Hematopoietic multipotent progenitor cell treated with erythropoietin and hydrocortisone succinate and interleukin-3 and kit ligand, for 8 days (in vitro differentiated cells): ENCODE measurements at regions not wholly inside any gene's neighbourhood (a gene's known extent, or its start where the extent isn't known, plus 50 kb on each side); places are given as distances from the start of the nearest gene placed in this dataset.

Experiments
- DNase-seq: peaks from one replicate; pipeline ENCODE4 v3.0.0-alpha.2; 2015

DNA sequence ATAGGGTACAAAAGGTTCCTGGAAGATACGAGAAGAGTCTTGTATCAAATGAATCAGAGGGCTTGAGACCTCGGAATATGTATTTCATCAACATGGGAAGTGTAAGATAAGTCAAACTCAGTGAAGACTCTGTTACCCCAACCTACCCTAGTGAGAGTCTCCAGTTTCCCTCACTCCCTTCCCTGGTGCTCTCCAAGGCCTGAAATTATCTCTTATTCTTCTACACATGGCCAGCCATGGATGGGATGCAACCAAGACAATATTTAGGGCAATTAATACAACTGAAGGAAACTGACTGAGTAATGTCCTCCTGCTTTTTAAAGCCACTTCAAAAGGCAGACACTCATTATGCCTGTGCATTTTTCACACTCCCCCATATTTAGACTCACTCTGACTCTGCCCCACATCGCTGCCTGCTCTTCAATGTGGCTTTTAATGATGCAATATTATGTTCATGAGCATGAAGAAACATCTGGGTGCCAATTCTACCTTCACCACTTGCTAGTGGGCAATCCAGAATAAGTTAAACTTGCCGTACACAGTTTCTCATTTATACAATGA is 137.1 kb upstream of the THBS1 start:
- no peak for DNase-seq

DNA sequence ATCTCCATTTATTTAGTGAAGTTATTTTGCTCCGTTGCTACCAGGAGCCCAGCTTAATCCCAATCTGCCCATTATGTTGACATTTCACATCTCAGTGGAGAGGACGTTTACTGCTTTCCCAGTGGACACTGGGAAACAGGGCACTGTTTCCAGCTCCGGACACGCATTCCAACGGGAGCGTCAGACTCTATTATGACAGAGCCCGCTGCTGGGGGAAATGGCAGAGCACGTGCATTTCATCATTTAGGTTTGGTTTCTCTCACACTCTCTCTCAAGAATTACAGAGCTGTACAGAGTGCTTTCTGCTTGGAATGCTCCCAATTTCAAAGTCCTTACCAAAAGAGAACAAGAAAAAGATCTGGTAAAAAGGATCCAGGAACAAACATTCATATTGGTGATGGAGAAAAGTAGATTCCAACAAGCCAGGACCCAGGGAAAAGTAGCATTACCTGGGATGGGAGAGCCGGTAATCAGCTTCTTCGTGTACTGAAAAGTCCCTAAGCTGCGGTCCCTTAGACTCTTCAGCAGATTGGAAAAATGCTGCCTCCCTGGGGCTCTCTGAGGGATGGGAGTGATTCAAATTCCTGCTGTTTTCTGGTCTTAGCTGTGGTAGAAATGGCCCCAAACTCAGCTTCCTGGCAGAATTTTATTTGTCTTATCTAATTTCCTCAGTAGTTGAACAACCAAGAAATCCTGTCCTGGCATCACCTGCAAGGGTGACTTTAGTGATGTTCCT is 136.0 kb upstream of the THBS1 start:
- DNase-seq, result no peak

DNA sequence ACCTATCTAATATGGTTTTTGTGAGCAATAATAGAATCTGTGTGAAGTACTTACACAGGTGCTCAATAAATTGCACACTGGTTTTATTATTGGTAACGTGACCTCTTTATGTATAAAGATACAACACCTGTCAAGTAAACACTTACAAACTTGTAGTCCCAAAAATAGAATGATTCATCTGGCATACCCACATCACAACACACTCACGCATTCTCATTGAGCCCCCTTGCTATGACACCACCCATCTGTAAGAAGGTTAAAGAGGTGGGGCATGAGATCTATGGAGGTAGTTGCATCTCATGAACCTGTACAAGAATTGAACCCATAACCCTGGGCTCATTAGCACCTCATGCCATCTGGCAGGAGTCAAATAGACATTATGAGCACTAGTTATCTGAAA is 134.9 kb upstream of the THBS1 start:
- no peak for DNase-seq

- DNase-seq, result no peak
Observed at GRCh38 chr15:39447346-39447745, 133.5 kb upstream of the THBS1 start.

- no peak for DNase-seq
Observed at GRCh38 chr15:39447881-39448280, 133.0 kb upstream of the THBS1 start.

GRCh38 chr15:39448409-39448808 is 132.5 kb upstream of the THBS1 start:
- DNase-seq, result no peak

DNA sequence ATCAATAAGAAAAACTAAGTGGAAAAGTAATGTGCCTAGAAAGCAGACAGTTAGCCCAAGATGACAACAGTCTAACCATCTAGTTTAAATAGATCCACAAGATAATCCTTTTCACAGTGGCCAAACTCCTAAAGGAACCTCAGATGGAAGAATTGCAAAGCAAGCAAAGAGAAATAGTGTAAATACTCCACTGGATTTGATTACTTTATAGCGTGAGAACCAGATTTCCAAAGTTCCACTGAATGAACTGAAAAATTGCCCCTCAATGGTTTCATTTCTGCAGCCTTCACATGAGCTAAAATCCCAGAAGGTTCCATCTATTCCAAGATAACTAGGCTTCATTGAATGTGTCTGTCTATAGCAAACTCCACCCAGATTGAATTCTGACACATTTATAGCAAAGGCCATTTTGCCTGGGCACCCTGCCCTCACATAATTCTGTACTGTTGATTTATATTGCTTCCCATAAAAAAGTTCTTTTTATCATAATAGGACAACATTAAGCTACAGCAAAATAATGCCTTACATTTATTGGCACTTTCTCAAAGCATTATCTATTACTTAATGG is 129.7 kb upstream of the THBS1 start:
- DNase-seq, result no peak

- DNase-seq, result no peak
Observed at GRCh38 chr15:39451871-39452270, 129.0 kb upstream of the THBS1 start.

DNA sequence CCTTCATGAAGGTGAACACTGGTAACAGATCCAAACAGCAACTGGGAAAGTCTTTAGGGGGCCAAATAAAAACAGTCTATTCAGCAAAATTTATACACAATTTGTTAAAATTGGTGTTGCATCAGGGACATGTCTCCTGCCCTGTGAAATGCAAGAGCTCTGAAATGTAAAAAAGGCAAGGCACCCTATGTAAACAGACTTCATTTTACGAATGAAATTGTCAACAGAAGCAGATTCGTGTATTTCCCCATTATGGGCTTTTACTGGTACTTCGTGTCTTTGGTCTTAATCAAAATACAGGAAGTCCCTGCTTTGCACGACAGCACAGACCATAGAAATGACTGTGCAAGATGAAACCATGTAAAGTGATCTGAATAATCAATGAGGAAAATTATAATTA is 127.3 kb upstream of the THBS1 start:
- peak; percentile 41 for DNase-seq

- DNase-seq, result no peak
Observed at GRCh38 chr15:39454189-39454986, 126.5 kb upstream of the THBS1 start.

DNA sequence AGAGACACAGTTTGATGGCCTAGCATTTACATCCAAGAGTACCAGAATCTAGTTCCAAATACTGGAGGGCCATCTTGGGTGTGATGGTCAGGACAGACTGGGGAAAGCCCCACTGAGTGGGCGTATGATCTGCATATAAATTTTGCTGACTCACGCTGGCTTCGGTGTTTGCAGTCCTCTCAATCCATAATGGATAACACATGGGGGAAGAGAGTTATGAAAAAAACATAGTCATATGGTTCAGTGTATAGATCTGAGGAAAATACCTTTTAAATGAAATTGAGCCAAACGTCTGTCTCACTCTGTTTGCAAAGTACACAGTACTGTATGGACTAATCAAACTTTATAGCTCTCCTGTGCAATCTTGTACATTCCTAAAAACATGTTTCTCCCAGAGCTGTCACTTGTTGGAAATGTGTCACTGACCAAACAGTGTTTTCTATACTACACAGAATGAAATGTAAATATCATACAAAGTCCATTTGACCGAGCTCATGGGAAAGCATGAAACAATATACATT is 125.3 kb upstream of the THBS1 start:
- DNase-seq, result peak; percentile 14

DNA sequence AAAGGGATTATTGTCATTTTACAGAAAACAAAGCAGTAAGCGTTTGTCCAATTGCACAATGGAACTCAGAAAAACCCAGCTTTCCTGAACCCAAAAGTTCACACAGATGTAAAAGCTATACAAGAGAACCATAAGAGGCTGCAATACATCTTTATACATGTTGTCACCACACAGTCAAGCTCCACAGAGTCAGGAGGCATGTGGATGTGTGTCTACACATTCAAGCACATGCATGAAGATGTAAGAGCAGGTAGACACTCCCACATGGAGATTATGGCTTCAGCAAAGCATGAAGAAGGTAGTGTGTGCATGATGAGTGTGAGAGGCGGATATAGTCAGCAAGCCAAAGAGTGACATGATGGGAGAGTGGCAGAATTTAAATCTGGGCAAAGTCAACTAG is 124.7 kb upstream of the THBS1 start:
- DNase-seq, result no peak

GRCh38 chr15:39456582-39457330 is 124.1 kb upstream of the THBS1 start:
- no peak for DNase-seq

DNA sequence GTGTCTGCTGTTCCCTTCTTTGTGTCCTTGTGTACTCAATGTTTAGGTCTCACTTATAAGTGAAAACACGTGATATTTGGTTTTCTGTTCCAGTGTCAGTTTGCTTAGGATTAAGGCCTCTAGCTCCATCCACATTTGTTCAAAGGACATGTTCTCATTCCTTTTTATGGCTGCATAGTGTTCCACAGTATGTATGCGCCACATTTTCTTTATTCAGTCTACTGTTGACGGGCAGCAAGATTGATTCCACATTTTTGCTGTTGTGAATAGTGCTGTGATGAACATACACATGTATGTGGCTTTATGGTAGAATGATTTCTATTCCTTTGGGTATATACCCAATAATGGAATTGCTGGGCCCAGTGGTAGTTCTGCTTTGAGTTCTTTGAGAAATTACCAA is 122.7 kb upstream of the THBS1 start:
- DNase-seq, result no peak

DNA sequence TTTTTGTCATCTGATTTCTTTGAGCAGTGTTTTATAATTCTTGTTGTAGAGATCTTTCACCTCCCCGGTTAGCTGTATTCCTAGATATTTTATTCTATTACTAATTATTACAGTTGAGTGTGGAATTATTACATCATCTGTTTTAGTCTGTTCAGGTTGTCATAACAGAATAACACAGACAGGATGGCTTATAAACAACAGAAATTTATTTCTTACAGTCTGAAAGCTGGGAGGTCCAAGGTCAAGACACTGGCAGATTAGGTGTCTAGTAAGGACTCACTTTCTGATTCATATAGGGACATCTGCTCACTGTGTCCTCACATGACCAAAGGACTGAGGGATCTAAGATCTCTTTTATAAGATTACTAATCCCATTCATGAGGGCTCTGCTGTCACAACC is 121.3 kb upstream of the THBS1 start:
- DNase-seq, result no peak

DNA sequence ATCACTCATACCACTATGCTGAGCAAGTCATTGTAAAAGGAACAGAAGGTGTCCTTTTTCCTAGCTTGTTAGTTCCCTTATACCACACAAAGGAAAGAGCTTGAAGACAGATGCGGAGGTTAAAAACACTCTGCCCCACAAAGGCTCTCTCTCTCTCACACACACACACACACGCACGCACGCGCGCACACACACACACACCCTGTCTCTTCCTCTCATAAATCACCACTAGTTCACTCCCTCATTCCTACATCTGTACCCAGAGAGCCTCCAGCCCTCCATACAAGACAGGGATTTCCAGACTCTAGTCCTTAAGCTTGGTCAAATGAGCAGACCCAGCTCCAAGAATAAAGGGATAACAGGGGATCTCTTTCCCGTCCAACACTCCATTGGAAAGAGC is 120.1 kb upstream of the THBS1 start:
- DNase-seq, result no peak

- no peak for DNase-seq
Observed at GRCh38 chr15:39461536-39462130, 119.2 kb upstream of the THBS1 start.

GRCh38 chr15:39462691-39463090 is 118.2 kb upstream of the THBS1 start:
- no peak for DNase-seq

DNA sequence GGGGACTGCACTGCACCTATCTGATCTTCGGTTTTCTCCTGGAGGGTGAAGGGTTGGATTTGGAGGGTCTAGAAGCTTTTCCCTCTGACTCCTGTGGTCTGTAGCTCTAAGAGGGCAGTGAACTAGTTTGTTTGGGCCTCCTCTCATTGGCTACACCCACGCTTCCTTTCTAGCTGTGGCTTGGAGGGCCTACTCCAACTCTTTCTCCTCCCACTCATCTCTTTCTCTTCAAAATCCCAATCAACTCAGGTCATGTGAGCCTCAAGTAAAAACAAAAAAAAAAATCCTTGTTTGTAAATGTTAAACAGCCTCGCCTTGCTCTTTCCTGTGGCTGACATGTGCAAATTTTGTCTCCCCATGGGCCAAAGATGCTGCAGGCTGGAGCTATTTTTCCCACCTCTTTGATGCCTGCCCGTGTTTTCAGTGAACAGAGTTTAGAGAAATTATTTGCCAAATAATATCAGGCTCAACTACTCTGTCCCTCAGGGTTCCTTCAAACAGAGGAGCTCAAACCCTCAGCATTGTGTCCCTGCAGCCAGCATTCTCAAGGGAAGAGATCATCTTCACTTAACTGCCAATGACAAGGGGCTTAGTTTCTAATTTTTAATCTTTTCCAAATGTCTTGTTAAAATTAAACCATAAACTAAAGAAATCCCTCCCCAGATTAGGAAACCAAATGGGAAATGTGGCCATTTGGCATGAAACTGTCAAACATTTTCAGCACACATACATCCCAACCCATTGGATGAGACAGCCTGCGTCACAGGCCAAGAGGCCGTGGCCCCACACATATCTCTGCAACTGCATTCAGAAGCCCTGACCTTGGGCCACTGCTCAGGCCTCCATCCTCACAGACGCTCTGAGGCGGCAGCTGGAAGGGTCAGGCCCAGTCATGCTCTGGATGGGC is 114.8 kb upstream of the THBS1 start:
- no peak for DNase-seq

DNA sequence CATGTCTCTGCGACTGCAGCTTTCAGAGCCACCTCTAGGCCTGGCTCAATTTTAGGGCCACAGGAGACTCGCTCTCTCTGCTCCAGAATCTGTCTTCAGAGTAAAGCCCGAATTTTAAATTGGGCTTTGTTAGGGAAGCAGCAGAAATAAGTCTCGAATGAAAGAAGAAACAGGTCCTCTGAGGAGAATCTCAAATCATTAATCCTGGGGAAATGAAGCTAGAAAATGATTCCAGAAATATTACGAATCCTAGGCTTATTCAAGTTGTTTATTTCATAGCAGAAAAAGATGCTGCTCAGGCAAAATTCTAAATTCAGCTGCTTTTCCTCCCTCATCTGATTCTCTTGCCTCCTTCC is 114.2 kb upstream of the THBS1 start:
- DNase-seq, result no peak

DNA sequence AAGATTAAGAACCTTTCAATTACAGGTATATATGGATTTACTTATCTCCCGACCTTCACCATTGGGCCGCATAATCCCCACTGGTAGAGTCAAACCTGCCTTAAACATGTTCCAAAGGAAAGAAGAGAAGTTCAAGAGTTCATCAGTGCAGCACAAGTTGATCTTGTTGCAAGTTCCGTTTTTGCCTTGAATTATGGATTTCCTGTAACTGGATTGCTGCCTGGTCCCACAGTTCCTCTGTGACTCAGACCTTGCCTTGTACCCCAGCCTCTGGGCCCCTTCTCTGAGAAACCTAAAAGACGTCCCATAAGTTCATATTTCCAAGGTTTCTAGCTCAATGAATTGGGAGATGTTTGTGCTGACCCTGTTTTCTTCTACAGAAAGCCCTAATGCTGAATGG is 112.5 kb upstream of the THBS1 start:
- no peak for DNase-seq
